H1 (cell line): ENCODE measurements at regions not wholly inside any gene's neighbourhood (a gene's known extent, or its start where the extent isn't known, plus 50 kb on each side); places are given as distances from the start of the nearest gene placed in this dataset.

ENCODE experiments used
- CHD2 ChIP-seq: IDR thresholded peaks from 2 replicates; pipeline ENCODE4 v1.6.1; 2012; ENCODE audit warnings: low read length, improper control_type of control experiment
- EZH2 ChIP-seq: fragments of 200-600 bp; sonication (generic); IDR thresholded peaks from 2 replicates; pipeline ENCODE4 v1.7.1; 2012; ENCODE audit warnings: low read depth, mild to moderate bottlenecking, moderate library complexity, low read length, inconsistent platforms; ENCODE audit not compliant: severe bottlenecking
- JUND ChIP-seq: IDR thresholded peaks from 2 replicates; pipeline ENCODE4 v1.6.1; 2011; ENCODE audit warnings: mild to moderate bottlenecking, improper control_type of control experiment, low read length
- POLR2A ChIP-seq, 2 experiments: IDR thresholded peaks; 1 replicate in 1 of 2; 2 replicates in 1 of 2; pipeline ENCODE4 v1.6.1; 2011; ENCODE audit warnings: low read depth in 2 of 2, low read length in 2 of 2, mild to moderate bottlenecking in 2 of 2; ENCODE audit errors: control extremely low read depth in 1 of 2
- RAD21 ChIP-seq, 2 experiments: IDR thresholded peaks in 1 of 2; conservative IDR thresholded peaks in 1 of 2; 2 replicates each; pipeline ENCODE4 v1.6.1; 2011; ENCODE audit warnings: low read depth in 2 of 2, low read length in 2 of 2, improper control_type of control experiment in 1 of 2, inconsistent platforms in 1 of 2, mild to moderate bottlenecking in 1 of 2, moderate library complexity in 1 of 2
- SP1 ChIP-seq: IDR thresholded peaks from 2 replicates; pipeline ENCODE4 v1.6.1; 2011; ENCODE audit warnings: low read depth, low read length
- USF2 ChIP-seq: IDR thresholded peaks from 2 replicates; pipeline ENCODE4 v1.6.1; 2011; ENCODE audit warnings: low read length, improper control_type of control experiment
- TF ChIP-seq, protein P1 (sequence below), 3 experiments: IDR thresholded peaks; 1 replicate in 2 of 3; 2 replicates in 1 of 3; pipeline versions ENCODE4 v1.5.1 to v1.6.1; 2011; ENCODE audit warnings: low read length in 3 of 3, mild to moderate bottlenecking in 3 of 3, inconsistent platforms in 2 of 3, low read depth in 1 of 3, moderate library complexity in 1 of 3; ENCODE audit not compliant: insufficient read depth in 1 of 3; ENCODE audit errors: control extremely low read depth in 1 of 3

DNA sequence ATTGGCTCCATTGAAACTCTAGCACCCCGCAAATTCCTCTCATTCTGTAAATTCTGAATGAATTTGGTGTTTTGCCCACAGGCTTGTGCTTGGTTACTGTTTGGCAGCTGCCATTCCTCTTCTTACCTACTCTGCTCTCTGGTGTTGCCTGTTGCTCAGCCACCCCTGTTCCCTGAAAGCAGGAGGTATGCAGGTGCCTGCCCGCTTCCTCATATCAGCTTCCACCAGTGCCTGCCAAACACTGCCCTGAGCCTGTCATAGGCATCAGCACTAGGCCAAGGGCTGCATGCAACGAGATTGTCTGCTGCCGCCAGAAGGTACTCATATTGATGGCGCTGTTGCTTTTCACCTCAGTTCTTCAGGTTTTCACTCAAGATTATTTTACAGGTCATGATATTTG lies 978.1 kb downstream of the C4orf33 start:
- TF ChIP-seq CHD2, result no peak
- TF ChIP-seq POLR2A (IDR thresholded peaks at IDR 0.05; ENCODE audit: control extremely low read depth in 1 of 2, low read depth in 2 of 2, low read length in 2 of 2), result no peak
- TF ChIP-seq EZH2, result no peak
- TF ChIP-seq JUND, result no peak
- TF ChIP-seq, protein P1, sequence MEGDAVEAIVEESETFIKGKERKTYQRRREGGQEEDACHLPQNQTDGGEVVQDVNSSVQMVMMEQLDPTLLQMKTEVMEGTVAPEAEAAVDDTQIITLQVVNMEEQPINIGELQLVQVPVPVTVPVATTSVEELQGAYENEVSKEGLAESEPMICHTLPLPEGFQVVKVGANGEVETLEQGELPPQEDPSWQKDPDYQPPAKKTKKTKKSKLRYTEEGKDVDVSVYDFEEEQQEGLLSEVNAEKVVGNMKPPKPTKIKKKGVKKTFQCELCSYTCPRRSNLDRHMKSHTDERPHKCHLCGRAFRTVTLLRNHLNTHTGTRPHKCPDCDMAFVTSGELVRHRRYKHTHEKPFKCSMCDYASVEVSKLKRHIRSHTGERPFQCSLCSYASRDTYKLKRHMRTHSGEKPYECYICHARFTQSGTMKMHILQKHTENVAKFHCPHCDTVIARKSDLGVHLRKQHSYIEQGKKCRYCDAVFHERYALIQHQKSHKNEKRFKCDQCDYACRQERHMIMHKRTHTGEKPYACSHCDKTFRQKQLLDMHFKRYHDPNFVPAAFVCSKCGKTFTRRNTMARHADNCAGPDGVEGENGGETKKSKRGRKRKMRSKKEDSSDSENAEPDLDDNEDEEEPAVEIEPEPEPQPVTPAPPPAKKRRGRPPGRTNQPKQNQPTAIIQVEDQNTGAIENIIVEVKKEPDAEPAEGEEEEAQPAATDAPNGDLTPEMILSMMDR (IDR thresholded peaks at IDR 0.05; ENCODE audit: control extremely low read depth in 1 of 3, insufficient read depth in 1 of 3, low read depth in 1 of 3, low read length in 3 of 3), result no peak
- no peak for TF ChIP-seq SP1
- peak in 1 of 2 experiments; percentile 8; a peak in 1 of 4 replicates for TF ChIP-seq RAD21 (IDR thresholded peaks at IDR 0.05 in 1 of 2, conservative IDR thresholded peaks at IDR 0.05 in 1 of 2; ENCODE audit: low read depth in 2 of 2, low read length in 2 of 2)
- no peak for TF ChIP-seq USF2
